ENCODE measurements at regions not wholly inside any gene's neighbourhood (a gene's known extent, or its start where the extent isn't known, plus 50 kb on each side); places are given as distances from the start of the nearest gene placed in this dataset.

GRCh38 chr4:136909626-136910025 lies 622.7 kb downstream of the PCDH18 start:
- no peaks in the 10 kb centered on the region for H3K9me3 ChIP-seq (ENCODE audit: control insufficient read depth in 2 of 2, low read length in 2 of 2)
- H3K27me3 ChIP-seq (ENCODE audit: control insufficient read depth in 1 of 2, insufficient read depth in 2 of 2, low read length in 2 of 2): no peaks in the 10 kb centered on the region
- no peak overlapping the region for H3K9ac ChIP-seq (ENCODE audit: low read length in 2 of 2)
- no peak overlapping the region for H3K27ac ChIP-seq (ENCODE audit: low read length)
- no peaks in the 10 kb centered on the region for H3K36me3 ChIP-seq (ENCODE audit: control insufficient read depth in 2 of 2, insufficient read depth in 2 of 2, low read length in 2 of 2)
- H3K4me1 ChIP-seq (ENCODE audit: control insufficient read depth, insufficient read depth, low read length): no peaks in the 10 kb centered on the region
- no peak overlapping the region for H3K4me3 ChIP-seq (ENCODE audit: low read length in 2 of 2)

GRCh38 chr4:136908122-136908521 lies 624.2 kb downstream of the PCDH18 start:
- no peaks in the 10 kb centered on the region for H3K9me3 ChIP-seq (ENCODE audit: control insufficient read depth in 2 of 2, low read length in 2 of 2)
- H3K4me1 ChIP-seq (ENCODE audit: control insufficient read depth, insufficient read depth, low read length): no peaks in the 10 kb centered on the region

GRCh38 chr4:136900696-136901095 lies 631.6 kb downstream of the PCDH18 start:
- no peaks in the 10 kb centered on the region for H3K27me3 ChIP-seq (ENCODE audit: control insufficient read depth in 1 of 2, insufficient read depth in 2 of 2, low read length in 2 of 2)
- no peaks in the 10 kb centered on the region for H3K9me3 ChIP-seq (ENCODE audit: control insufficient read depth in 2 of 2, low read length in 2 of 2)
- H3K4me1 ChIP-seq (ENCODE audit: control insufficient read depth, insufficient read depth, low read length): no peaks in the 10 kb centered on the region
- H3K9ac ChIP-seq (ENCODE audit: low read length in 2 of 2): no peak overlapping the region
- no peak overlapping the region for H3K4me3 ChIP-seq (ENCODE audit: low read length in 2 of 2)
- H3K27ac ChIP-seq (ENCODE audit: low read length): no peak overlapping the region
- no peaks in the 10 kb centered on the region for H3K36me3 ChIP-seq (ENCODE audit: control insufficient read depth in 2 of 2, insufficient read depth in 2 of 2, low read length in 2 of 2)

More at GRCh38 chr4:136908122-136908521, 624.2 kb downstream of the PCDH18 start:
- Histone ChIP-seq H3K27me3 (ENCODE audit: control insufficient read depth in 1 of 2, insufficient read depth in 2 of 2, low read length in 2 of 2) (no peaks in the 10 kb centered on the region), H3K27ac (ENCODE audit: low read length) (no peak overlapping the region), H3K4me3 (ENCODE audit: low read length in 2 of 2) (no peak overlapping the region), H3K36me3 (ENCODE audit: control insufficient read depth in 2 of 2, insufficient read depth in 2 of 2, low read length in 2 of 2) (no peaks in the 10 kb centered on the region), H3K9ac (ENCODE audit: low read length in 2 of 2) (no peak overlapping the region)

GRCh38 chr4:136898590-136899248 lies 633.6 kb downstream of the PCDH18 start:
- no peak overlapping the region for H3K4me3 ChIP-seq (ENCODE audit: low read length in 2 of 2)
- no peaks in the 10 kb centered on the region for H3K4me1 ChIP-seq (ENCODE audit: control insufficient read depth, insufficient read depth, low read length)
- no peak overlapping the region for H3K9ac ChIP-seq (ENCODE audit: low read length in 2 of 2)
- no peaks in the 10 kb centered on the region for H3K27me3 ChIP-seq (ENCODE audit: control insufficient read depth in 1 of 2, insufficient read depth in 2 of 2, low read length in 2 of 2)
- H3K27ac ChIP-seq (ENCODE audit: low read length): no peak overlapping the region
- no peaks in the 10 kb centered on the region for H3K9me3 ChIP-seq (ENCODE audit: control insufficient read depth in 2 of 2, low read length in 2 of 2)
- no peaks in the 10 kb centered on the region for H3K36me3 ChIP-seq (ENCODE audit: control insufficient read depth in 2 of 2, insufficient read depth in 2 of 2, low read length in 2 of 2)

- H3K4me1 ChIP-seq (ENCODE audit: control insufficient read depth, insufficient read depth, low read length): no peaks in the 10 kb centered on the region
- no peaks in the 10 kb centered on the region for H3K27me3 ChIP-seq (ENCODE audit: control insufficient read depth in 1 of 2, insufficient read depth in 2 of 2, low read length in 2 of 2)
- H3K9me3 ChIP-seq (ENCODE audit: control insufficient read depth in 2 of 2, low read length in 2 of 2): no peaks in the 10 kb centered on the region
- no peaks in the 10 kb centered on the region for H3K36me3 ChIP-seq (ENCODE audit: control insufficient read depth in 2 of 2, insufficient read depth in 2 of 2, low read length in 2 of 2)
- H3K4me3 ChIP-seq (ENCODE audit: low read length in 2 of 2): no peak overlapping the region
- no peak overlapping the region for H3K9ac ChIP-seq (ENCODE audit: low read length in 2 of 2)
- H3K27ac ChIP-seq (ENCODE audit: low read length): no peak overlapping the region
These were observed 638.7 kb downstream of the PCDH18 start for GRCh38 chr4:136893573-136893972.

- no peaks in the 10 kb centered on the region for H3K36me3 ChIP-seq (ENCODE audit: control insufficient read depth in 2 of 2, insufficient read depth in 2 of 2, low read length in 2 of 2)
- no peaks in the 10 kb centered on the region for H3K4me1 ChIP-seq (ENCODE audit: control insufficient read depth, insufficient read depth, low read length)
- H3K27me3 ChIP-seq (ENCODE audit: control insufficient read depth in 1 of 2, insufficient read depth in 2 of 2, low read length in 2 of 2): no peaks in the 10 kb centered on the region
- no peaks in the 10 kb centered on the region for H3K9me3 ChIP-seq (ENCODE audit: control insufficient read depth in 2 of 2, low read length in 2 of 2)
- no peak overlapping the region for H3K9ac ChIP-seq (ENCODE audit: low read length in 2 of 2)
- H3K27ac ChIP-seq (ENCODE audit: low read length): no peak overlapping the region
- no peak overlapping the region for H3K4me3 ChIP-seq (ENCODE audit: low read length in 2 of 2)
These were observed 650.6 kb downstream of the PCDH18 start for GRCh38 chr4:136881666-136882065.

GRCh38 chr4:136873555-136873954 lies 658.7 kb downstream of the PCDH18 start:
- Histone ChIP-seq H3K4me1 (ENCODE audit: control insufficient read depth, insufficient read depth, low read length) (no peaks in the 10 kb centered on the region), H3K4me3 (ENCODE audit: low read length in 2 of 2) (no peak overlapping the region), H3K9ac (ENCODE audit: low read length in 2 of 2) (no peak overlapping the region), H3K36me3 (ENCODE audit: control insufficient read depth in 2 of 2, insufficient read depth in 2 of 2, low read length in 2 of 2) (no peaks in the 10 kb centered on the region), H3K9me3 (ENCODE audit: control insufficient read depth in 2 of 2, low read length in 2 of 2) (no peaks in the 10 kb centered on the region), H3K27ac (ENCODE audit: low read length) (no peak overlapping the region), H3K27me3 (ENCODE audit: control insufficient read depth in 1 of 2, insufficient read depth in 2 of 2, low read length in 2 of 2) (no peaks in the 10 kb centered on the region)

- Histone ChIP-seq H3K36me3 (ENCODE audit: control insufficient read depth in 2 of 2, insufficient read depth in 2 of 2, low read length in 2 of 2) (no peaks in the 10 kb centered on the region), H3K4me1 (ENCODE audit: control insufficient read depth, insufficient read depth, low read length) (no peaks in the 10 kb centered on the region), H3K4me3 (ENCODE audit: low read length in 2 of 2) (no peak overlapping the region), H3K9me3 (ENCODE audit: control insufficient read depth in 2 of 2, low read length in 2 of 2) (no peaks in the 10 kb centered on the region), H3K27me3 (ENCODE audit: control insufficient read depth in 1 of 2, insufficient read depth in 2 of 2, low read length in 2 of 2) (no peaks in the 10 kb centered on the region), H3K9ac (ENCODE audit: low read length in 2 of 2) (no peak overlapping the region), H3K27ac (ENCODE audit: low read length) (no peak overlapping the region)
These were observed 664.8 kb downstream of the PCDH18 start for GRCh38 chr4:136867465-136867864.

- H3K4me3 ChIP-seq (ENCODE audit: low read length in 2 of 2): no peak overlapping the region
- no peak overlapping the region for H3K9ac ChIP-seq (ENCODE audit: low read length in 2 of 2)
- H3K27ac ChIP-seq (ENCODE audit: low read length): no peak overlapping the region
- H3K36me3 ChIP-seq (ENCODE audit: control insufficient read depth in 2 of 2, insufficient read depth in 2 of 2, low read length in 2 of 2): no peaks in the 10 kb centered on the region
- H3K27me3 ChIP-seq (ENCODE audit: control insufficient read depth in 1 of 2, insufficient read depth in 2 of 2, low read length in 2 of 2): no peaks in the 10 kb centered on the region
- no peaks in the 10 kb centered on the region for H3K4me1 ChIP-seq (ENCODE audit: control insufficient read depth, insufficient read depth, low read length)
- H3K9me3 ChIP-seq (ENCODE audit: control insufficient read depth in 2 of 2, low read length in 2 of 2): no peaks in the 10 kb centered on the region
These were observed 666.8 kb downstream of the PCDH18 start for GRCh38 chr4:136865526-136865925.

GRCh38 chr4:136864604-136865185 lies 667.6 kb downstream of the PCDH18 start:
- H3K27me3 ChIP-seq (ENCODE audit: control insufficient read depth in 1 of 2, insufficient read depth in 2 of 2, low read length in 2 of 2): no peaks in the 10 kb centered on the region
- H3K9ac ChIP-seq (ENCODE audit: low read length in 2 of 2): no peak overlapping the region
- H3K4me3 ChIP-seq (ENCODE audit: low read length in 2 of 2): no peak overlapping the region
- no peaks in the 10 kb centered on the region for H3K9me3 ChIP-seq (ENCODE audit: control insufficient read depth in 2 of 2, low read length in 2 of 2)
- H3K36me3 ChIP-seq (ENCODE audit: control insufficient read depth in 2 of 2, insufficient read depth in 2 of 2, low read length in 2 of 2): no peaks in the 10 kb centered on the region
- H3K4me1 ChIP-seq (ENCODE audit: control insufficient read depth, insufficient read depth, low read length): no peaks in the 10 kb centered on the region
- no peak overlapping the region for H3K27ac ChIP-seq (ENCODE audit: low read length)

- Histone ChIP-seq H3K27ac (ENCODE audit: low read length) (no peak overlapping the region), H3K4me3 (ENCODE audit: low read length in 2 of 2) (no peak overlapping the region), H3K4me1 (ENCODE audit: control insufficient read depth, insufficient read depth, low read length) (no peaks in the 10 kb centered on the region), H3K9ac (ENCODE audit: low read length in 2 of 2) (no peak overlapping the region), H3K27me3 (ENCODE audit: control insufficient read depth in 1 of 2, insufficient read depth in 2 of 2, low read length in 2 of 2) (no peaks in the 10 kb centered on the region), H3K36me3 (ENCODE audit: control insufficient read depth in 2 of 2, insufficient read depth in 2 of 2, low read length in 2 of 2) (no peaks in the 10 kb centered on the region), H3K9me3 (ENCODE audit: control insufficient read depth in 2 of 2, low read length in 2 of 2) (no peaks in the 10 kb centered on the region)
These were observed 668.5 kb downstream of the PCDH18 start for GRCh38 chr4:136863756-136864155.

Measured in stomach smooth muscle (tissue), 2 donors.